ENCODE measurements at regions not wholly inside any gene's neighbourhood (a gene's known extent, or its start where the extent isn't known, plus 50 kb on each side); places are given as distances from the start of the nearest gene placed in this dataset.

DNA sequence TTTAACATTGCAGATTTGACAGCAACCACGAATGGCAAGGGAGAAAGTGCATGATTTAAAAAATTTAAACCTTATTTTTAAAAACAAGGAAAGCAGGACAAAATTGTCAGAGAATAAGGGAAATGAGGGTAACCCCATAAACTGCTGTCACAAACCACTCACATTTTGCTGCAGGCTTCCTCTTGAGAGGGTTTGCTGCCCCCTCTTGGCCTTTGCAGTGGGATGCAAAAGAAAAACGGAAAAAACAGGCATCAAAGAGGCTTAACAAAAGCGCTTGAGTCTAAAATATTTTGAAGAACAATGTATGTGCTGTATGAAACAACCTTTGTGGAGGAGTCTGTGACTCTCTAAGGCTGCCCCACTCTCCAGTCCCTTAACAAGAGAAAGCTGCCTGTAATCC, 91.6 kb downstream of the TMX3 start:
- intact Hi-C loops (cut with micrococcal nuclease): loop anchor here (1.0 kb wide), 1 partner anchor 1406 kb away; no protein-coding TSS in a partner anchor

DNA sequence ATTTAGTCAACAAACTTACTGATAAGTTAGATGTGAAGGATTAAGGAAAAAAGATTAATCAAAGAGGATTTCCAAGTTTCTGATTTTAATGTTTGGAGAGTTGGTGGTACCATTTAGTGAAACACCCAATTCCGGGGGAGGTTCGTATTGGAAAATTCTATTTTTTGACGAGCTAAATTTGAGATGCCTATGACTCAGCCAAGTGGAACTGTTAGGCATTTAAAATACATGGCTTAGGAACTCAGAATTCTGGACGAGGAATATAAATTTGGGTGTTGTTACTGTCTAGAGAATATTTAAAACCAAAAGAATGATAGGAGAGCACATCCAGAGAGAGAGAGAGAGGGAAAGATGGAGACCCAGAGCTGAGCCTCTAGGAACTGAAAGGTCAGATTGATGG, 103.6 kb downstream of the TMX3 start:
- intact Hi-C loops (cut with micrococcal nuclease): no loop called here

DNA sequence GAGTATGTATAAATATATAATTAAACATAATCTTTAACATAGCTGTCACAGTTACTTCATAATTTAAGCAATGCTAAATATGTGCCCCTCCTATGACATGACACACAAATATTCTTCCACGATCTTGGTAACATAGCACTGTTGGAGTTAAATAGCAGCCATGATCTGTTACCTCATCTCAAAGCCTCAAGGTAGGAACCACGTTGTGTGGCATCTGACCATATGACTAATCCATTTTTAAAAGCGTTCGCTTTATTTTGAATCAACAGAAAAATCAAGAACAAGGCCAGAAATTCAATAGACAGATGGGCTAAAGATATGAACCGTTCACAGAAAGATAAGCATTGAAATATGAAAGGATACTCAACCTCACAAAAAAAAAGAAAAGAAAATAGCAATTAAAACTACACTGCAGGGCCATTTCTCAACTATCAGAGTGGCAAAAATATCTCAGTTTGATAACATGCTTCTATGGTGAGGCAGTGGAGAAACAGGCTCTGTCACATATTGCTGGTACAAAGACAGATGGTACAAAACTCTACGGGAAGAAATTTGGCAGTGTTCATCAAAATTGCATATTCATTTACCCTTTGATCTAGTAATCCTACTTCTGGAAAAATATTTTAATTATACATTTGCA, 105.9 kb downstream of the TMX3 start:
- intact Hi-C loops (cut with micrococcal nuclease): no loop called here

DNA sequence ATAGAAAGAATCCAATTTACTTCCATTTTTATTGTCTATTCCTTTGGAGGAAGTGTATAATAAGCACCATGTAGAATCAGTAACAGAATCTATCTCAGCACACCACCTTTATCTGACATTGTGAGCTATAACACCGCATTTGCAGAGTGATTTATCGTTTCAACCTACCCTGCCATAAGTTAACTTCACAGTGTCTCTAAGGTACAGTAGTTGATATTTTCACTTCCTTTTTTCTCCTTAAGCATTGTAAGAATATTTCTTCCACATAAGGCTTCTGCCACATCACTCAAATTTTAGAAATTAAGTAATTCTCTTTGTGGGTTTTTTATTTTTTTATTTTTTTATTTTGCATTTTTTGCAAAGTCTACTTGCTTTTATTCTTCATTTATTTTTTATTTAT, 107.1 kb downstream of the TMX3 start:
- intact Hi-C loops (cut with micrococcal nuclease): no loop called here

DNA sequence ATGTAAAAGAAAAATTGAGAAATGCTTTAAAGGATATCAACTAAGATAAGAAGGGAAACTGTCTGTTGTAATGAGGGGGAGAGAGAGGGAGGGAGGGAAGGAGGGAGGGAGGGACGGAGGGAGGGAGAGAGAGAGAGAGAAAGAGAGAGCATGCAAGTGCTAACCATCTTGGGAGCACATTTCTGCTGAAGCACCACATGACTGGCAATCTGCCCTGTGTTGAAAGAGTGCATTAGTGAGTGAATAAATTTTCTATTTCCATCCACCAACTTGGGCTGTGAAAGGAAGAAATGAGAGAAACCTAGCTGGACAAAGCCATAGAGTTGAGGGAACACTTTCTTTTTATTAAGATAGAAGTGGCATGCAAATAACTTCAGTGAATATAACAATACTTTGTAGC, 110.7 kb downstream of the TMX3 start:
- intact Hi-C loops (cut with micrococcal nuclease): no loop called here

DNA sequence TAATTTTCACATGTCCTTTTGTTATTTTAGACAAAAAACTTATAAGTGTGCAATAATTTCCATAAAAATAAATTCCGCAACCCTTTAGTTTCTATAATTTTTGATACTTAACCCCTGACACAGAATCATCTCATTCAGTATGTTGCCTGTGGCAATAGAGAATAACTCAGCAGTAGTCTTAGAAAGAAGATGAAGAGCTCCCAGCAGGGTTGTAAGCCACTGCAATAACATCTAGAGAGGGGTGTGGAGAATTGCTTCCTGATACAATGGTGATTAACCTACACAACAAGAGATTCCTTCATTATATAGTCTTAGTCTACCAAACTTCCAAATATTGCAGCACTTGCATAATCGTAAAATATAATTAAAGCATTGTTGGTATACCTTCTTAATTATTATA, 118.9 kb downstream of the TMX3 start:
- intact Hi-C loops (cut with micrococcal nuclease): no loop called here

DNA sequence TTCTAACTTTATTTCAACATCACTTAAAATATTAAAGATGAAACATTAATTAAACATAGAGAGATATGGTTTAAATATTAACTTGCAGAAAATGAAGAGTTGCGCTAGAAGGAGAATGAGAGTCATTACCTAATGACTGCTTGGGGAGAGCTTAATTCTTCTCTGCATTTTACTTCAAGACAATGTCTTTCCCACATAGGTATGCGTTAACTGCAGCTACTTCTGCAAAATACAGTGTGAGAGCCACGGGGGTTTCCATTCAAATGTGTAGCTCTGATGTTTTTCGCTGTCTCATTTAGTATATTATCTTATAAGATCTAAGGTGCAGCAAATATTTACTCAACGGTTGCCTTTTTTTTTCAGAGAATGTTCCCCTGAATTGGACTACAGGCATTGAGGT, 126.7 kb downstream of the TMX3 start:
- intact Hi-C loops (cut with micrococcal nuclease): no loop called here

DNA sequence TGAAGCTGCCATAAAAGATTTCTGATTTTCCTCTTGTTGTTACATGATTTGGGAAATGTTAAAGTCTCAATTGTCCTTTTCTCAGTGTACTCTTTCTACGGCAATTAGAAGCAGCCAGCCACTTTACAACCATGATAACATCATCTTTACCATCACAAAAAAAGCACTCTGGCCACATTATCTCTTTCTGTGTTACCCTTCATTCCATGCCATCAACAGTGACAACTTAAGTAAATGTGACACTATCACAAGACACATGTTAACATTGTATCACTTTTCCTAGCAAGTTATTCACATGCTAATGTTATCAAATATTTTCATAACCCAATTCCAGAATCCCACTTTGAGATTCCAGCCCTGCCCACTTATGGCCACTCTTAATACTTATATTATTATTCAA, 131.2 kb downstream of the TMX3 start:
- intact Hi-C loops (cut with micrococcal nuclease): no loop called here

DNA sequence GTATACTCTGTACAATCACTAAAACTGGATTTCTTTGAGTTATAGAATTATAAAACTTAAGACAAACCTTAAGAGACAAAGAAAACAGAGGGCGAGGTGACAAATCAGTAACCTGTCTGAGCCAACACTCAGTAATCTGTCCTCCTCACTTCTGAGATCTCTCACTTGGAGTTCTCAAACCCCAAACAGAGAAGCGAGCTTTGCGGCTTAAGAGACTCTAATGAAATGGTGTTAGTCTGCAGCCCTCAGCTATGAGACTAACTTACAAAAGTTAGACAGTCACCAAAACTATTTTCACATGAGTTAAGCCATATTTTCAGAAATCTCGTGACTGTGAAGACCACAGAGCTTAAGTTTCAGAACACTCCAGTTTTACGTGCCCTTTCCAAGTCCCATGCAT, 140.6 kb downstream of the TMX3 start:
- intact Hi-C loops (cut with micrococcal nuclease): no loop called here

DNA sequence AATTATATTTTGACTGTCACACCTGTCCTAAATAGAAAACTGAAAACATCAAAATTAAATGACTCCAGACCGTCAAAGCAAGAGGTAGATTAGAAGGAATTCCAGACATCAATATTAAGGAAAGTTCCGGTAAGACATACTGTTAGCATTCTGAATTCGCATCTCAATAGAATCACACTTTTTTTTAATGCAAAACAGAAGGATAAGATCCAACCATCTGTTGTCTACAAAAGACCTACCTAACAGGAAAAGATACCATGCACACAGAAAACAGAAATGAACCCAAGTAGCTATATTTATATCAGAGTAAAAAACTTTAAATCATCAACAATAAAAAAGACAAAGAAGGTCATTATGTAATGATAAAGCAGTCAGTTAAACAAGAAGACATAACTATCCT, 145.0 kb downstream of the TMX3 start:
- intact Hi-C loops (cut with micrococcal nuclease): no loop called here

DNA sequence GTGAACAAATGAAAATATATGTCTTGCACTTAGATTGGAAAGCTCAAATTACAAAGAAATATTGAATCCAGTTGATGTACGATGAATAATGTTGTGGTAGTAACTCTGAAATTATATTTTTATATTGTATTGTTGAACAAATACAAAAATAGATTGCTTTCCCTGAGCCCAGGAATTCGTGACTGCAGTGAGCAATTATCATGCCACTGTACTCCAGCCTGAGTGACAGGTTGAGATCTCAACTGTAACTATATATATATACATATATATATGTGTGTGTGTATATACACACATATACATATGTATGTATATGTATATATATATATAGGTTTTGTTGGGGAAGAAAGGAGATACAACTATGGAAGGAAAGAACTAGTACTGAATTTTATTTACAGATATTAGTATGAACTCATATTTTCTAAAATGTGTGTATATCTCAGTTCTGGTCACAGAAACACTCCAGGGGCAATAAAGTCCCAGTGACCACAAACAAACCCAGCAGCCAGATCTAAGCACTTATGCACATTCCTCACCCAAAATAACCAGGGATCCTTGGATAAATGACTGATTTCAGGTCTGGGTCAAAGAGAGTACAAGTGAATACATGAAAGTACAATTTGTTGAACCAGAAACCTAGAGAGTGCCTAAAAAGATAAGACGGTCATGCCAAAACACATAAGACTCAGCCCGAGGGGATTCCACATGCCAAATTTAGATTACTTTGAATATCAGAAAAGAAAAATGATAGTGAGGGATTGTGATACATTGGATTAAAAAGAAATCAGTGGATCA, 146.3 kb downstream of the TMX3 start:
- intact Hi-C loops (cut with micrococcal nuclease): no loop called here

DNA sequence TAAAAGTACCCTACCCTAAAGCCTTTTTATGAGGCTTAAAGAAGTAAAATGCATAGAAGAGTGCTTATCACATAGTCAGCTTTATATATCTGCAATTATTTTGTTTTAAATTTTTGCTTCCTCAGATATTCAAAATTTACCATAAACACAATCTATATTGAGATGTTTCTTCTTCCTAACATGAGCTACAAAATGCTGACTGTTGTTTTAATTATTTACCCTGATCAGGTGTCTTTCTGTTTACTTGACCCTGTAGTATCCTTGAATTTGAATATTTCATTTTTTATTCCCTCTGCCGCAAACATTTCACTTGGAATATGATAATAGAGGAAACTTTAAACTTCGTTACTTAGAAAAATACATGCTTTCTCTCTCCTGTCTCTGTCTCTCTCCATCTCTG, 147.9 kb downstream of the TMX3 start:
- intact Hi-C loops (cut with micrococcal nuclease): no loop called here

DNA sequence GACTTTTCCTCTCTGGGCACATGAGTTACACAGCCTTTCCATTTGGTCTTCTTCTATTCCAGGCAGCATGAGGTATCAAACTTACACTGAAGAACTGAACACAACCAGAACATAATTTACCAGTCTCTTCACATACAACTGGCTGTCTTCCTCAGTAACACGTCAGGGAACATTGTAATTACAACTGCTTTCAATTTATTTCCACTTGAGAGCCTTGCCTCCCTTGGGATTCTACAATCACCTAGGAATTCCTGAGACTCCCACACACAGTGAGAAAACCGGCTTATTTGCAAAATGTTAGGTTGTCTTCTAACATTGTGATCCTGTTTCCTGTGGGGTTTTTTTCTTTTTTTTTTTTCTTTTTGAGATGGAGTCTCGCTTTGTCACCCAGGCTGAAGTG, 149.9 kb downstream of the TMX3 start:
- intact Hi-C loops (cut with micrococcal nuclease): no loop called here

DNA sequence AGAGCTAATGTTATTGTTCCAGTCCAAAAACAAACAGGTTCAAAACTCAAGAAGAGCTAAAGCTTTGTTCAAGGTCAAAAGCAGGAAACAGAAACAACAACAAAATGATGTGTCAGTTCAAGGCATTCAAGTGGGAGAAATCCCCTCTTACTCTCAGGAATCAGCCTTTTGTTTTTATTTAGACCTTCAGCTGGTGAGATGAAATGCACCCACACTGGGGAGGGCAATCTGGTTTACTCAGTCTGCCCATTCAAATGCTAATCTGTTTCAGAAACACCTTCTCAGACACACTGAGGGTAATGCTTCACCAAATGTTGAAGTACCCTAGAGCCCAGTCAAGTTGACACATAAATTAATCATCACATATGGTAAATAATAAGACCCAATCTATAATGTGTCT, 150.6 kb downstream of the TMX3 start:
- intact Hi-C loops (cut with micrococcal nuclease): no loop called here

DNA sequence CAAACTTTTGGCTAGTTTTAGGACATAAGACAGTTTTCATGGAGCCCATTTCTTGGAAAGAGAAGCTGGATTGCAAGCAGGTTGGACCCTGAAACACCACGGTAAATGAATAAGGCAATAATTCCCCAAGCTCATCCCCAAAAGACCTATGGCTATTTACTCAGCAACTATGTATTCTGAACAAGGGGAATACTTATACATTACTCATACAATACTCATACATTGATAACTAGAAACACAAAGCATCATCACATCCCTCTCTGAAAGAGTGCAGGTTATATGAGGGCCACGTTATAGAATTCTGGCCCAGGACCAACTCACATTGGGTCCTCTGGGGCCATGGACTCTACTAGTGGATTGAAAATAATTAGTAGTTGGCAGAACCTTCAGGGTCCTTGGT, 154.8 kb downstream of the TMX3 start:
- intact Hi-C loops (cut with micrococcal nuclease): no loop called here

DNA sequence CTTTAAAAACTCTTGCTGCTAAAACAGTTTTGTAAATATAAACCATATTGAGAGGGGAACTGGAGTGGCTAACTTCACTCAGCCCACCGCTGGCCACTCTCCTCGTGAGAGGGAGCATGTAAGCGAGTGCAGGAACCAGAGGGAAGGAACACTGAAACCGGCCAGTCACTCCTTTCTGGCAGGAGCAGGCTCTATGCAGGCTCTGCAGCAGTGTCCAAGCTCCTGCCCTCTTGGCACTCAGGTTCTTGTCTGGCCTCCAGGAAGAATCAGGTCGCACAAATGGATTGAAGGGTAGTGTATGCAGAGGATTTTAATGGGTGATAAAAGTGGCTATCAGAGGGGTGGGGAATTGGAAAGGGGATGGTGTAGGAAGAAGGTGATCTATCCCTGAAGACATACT, 157.7 kb downstream of the TMX3 start:
- intact Hi-C loops (cut with micrococcal nuclease): no loop called here

DNA sequence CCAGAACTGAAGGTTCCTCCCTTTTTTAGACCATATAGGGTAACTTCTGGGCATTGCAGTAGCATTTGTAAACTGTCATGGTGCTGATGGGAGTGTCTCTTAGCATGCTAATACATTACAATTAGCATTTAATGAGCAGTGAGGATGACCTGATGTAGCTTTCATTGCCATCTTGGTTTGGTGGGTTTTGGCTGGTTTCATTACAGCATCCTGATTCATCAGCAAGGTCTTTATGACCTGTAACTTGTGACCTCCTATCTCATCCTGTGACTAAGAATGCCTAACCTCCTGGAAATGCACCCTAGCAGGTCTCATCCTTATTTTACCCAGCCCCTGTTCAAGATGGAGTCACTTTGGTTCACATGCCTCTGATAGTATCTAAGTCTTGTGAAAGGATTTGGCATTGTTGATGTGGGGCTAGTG, 159.0 kb downstream of the TMX3 start:
- intact Hi-C loops (cut with micrococcal nuclease): no loop called here

DNA sequence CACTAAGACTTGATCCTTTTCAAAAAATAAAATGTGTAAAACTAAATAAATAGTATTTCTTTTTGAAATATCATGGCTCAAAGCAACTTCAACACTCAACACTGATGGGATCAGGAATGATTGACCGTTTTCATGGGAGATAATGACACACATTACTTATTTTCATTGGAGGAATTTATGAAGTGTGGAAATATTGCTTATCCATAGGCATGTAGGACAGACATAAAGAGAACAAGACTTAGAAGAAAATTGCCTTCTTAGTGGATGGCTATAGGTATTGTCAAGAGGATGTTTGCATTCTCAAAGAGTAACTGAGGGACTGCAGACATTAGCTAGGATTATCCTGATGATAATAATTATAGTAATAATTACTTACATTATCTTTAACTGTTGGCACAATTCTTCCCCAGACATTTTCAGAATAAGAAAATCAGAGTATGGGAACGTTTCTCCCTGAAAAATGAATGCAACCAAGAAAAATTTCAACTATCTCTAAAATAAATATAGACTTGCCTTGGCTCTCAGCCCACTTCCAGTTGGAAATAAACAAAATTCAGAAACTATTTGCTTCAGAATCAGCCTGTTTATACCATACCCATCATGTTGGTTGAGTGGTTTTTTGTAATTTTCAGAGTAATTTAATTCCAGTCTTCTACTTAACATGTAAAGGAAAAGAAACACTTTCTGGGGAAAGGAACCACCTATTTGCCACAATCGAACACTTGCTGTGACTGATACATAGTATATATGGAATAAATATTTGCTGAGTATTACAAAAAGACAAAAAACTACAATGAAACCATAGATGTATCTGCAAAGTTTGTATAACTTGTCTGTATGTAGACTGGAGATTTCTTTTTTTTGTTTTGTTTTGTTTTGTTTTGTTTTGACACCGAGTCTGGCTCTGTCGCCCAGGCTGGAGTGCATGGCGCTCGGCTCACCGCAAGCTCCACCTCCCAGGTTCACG, 165.7 kb downstream of the TMX3 start:
- intact Hi-C loops (cut with micrococcal nuclease): no loop called here

DNA sequence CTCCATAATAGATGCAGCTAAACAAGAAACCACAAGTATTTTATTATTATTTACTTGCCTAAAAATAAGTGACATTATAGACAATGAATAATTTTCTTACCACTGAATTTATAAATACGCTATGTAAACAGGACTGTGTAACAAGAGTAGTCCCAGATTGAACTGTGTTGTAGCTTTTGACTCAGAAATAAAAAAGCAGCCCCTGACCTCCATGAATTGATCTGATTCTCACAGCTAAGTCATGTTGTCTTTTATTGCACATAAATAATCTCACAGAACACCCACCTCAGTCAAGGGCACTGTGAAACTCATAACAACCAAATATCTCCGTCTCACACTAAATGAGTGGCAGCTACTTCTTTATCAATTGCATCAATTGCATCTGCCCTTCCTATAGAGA, 171.6 kb downstream of the TMX3 start:
- intact Hi-C loops (cut with micrococcal nuclease): no loop called here

DNA sequence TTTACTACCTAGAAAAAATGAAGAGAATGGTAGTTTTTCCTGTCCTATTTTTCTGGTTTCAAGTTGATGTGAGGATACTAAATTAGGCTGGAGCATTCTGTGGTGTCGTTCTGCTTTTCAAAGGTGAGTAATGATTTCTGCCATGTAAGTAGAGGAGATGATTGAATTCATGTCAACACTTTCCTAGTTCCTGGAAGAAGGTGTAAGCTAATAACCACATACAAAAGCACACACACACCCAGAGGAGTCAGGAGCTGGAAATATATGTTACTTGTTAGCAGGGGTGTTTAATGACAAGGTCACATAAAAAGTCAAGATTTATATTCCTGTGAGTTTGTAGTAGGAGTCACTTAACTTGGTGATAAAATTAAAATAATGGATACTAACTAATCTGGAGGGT, 172.1 kb downstream of the TMX3 start:
- intact Hi-C loops (cut with micrococcal nuclease): no loop called here

DNA sequence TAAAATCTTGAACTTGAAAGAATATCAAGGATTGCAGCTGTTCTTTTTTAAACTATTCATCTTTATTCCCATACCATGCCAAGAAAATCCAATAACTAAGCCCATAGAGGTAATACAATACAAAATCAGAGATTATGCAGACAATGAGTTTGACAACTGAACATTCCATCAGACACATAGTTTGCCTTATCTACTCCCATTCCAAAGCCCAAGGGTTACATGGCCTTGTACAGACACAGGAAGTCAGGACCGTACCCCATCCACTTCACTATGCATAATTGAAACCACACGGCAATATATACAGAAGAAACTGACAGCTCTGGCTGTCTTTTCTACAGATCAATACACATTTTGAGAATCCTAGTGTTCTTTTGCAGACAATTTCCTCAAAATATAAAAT, 181.3 kb downstream of the TMX3 start:
- intact Hi-C loops (cut with micrococcal nuclease): no loop called here

DNA sequence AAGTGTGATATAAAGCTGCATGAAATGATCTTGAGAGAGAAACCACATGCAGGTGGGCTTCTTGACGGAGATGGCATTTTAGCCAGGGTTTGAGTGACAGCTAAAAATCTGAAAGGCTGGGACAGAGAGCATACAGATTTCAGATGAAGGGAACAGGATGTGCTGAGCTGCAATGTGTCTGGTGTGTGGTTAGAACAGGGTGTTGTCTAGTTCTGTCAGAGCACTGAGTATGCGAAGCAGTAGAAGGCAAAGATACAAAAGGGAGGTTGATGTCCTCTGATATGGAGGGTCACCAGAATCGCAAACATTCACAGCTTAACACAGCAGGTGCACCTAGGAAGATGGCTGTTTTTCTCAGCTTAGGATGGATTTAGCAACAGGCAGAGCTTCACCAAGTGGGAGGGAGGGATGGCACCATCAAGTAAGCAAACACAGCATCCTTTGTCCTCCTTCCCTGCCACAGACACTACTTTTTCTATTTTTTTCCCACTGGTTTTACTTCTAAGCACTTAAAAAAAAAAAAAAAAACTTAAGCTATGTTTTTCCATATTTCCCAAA, 182.5 kb downstream of the TMX3 start:
- intact Hi-C loops (cut with micrococcal nuclease): no loop called here

Measured in T-helper 1 cell treated with Interleukin-12 subunit alpha and Interleukin-12 subunit beta and Interleukin-4 antibody, amounts not matched to agents 30 ng/mL and 1 ng/mL, for 36 hours (primary cell).